Activated effector memory CD4-positive, alpha-beta T cell treated with Interleukin-2 at 50 U/mL for 16 hours (primary cell): ENCODE measurements at regions not wholly inside any gene's neighbourhood (a gene's known extent, or its start where the extent isn't known, plus 50 kb on each side); places are given as distances from the start of the nearest gene placed in this dataset.
"Not testable (repeated sequence)": the region's sequence is repeated elsewhere in the genome, so short reads cannot be mapped to it uniquely, and the experiment has no call there.

ENCODE experiments used
- DNase-seq: peaks from one replicate; pipeline ENCODE4 v3.0.0-alpha.2; 2020

DNA sequence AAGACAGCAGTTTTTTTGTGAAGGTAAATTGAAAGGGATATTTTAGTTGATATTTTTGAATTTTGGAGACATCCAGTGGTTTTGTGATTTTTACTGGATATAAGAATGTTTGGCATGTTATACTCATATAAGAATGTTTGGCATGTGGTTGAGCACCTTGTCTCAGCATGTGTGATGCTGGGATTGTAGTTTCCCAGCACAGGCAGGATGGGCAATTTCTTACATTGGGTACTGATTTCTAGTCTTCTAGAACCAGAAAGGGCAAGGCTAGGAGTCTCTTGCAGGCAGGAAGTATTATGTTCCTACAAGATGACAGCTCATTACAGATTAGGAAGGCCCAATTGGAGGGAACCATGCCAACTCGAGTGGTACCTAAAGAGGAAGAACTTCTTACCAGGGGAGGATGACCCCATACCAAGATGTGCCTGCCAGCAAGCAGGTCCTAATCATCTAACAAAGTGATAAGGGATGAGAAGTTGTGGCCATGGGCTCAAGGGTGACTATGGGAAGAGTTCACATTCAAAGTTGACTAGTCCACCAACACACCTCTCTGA, 377.8 kb downstream of the UTRN start:
- no peak for DNase-seq

DNA sequence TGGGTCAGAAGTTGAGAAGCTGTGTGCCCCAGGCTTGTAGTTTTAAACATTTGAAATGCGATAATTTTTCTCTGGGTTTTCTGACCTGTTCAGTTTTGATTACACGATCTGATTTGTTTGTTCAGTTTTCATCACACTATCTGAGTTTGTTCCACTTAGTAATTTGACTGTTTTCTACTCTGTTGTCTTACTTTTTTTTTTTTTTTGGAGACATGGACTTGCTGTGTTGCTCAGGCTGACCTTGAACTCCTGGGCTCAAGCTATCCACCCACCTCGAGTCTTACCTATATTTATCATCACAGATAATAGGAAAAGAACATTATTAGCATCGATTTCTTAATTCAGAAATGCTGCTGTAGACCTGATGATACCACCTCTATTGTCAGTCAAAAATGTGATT, 379.1 kb downstream of the UTRN start:
- no peak for DNase-seq

DNA sequence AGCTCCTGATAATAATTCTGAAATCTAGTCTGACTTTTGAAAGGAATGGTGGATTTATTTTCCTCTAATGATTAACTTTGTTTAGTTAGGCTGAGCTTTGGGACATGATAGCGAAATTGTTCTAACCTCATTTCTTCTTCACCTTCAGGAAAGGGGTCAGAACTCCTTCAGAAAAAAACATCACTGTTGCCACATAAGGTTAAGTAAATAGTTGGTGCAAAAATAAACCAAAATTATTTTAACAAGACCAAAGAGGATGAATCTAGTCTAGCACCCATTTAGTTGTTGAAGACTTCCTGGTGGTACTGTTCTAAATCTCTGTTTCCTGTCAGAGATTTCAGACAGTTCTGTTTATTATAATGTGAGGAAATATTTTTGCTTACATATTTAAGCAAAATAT, 379.8 kb downstream of the UTRN start:
- DNase-seq = no peak

DNA sequence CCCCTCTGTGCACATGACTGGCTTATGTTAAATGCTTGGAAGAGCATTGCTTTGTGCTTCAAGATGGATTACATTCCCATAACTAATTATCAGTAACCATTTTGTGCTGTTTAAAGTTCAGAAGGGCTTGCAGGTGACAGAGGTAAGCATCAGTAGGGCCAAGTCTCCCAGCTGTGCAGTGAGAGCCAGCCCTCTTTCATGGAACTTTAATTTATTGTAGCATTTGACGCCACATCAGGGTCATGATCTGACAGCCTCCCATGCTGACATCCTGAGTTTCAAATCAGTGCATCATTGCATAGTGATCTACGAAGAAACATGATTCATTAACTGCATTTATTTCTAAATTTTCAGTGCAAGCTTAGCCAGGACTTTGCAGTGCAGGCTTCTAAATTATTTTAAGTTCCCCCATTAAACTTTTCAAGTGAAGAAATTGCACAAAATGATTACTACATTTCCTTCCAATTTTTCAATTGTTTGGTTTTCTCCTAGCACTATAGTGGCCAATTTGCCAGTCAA, 380.9 kb downstream of the UTRN start:
- DNase-seq = no peak

DNA sequence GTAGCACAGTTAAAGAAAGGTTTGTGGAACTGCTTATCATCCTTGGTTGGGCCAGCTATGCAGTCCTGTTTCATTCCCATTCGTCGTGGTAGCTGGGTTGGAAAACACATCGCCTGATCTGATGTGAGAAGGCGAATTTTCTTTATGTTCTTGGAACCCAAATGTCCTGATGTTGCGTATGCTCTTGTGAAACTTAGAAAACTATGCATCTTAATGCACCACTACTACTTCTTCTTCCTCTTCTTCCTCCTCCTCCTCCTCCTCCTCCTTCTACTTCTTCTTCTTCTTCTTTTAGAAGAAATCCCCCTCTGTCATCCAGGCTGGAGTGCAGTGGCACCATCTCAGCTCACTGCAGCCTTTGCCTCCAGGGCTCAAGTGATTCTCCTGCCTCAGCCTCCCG, 381.6 kb downstream of the UTRN start:
- DNase-seq = no peak

DNA sequence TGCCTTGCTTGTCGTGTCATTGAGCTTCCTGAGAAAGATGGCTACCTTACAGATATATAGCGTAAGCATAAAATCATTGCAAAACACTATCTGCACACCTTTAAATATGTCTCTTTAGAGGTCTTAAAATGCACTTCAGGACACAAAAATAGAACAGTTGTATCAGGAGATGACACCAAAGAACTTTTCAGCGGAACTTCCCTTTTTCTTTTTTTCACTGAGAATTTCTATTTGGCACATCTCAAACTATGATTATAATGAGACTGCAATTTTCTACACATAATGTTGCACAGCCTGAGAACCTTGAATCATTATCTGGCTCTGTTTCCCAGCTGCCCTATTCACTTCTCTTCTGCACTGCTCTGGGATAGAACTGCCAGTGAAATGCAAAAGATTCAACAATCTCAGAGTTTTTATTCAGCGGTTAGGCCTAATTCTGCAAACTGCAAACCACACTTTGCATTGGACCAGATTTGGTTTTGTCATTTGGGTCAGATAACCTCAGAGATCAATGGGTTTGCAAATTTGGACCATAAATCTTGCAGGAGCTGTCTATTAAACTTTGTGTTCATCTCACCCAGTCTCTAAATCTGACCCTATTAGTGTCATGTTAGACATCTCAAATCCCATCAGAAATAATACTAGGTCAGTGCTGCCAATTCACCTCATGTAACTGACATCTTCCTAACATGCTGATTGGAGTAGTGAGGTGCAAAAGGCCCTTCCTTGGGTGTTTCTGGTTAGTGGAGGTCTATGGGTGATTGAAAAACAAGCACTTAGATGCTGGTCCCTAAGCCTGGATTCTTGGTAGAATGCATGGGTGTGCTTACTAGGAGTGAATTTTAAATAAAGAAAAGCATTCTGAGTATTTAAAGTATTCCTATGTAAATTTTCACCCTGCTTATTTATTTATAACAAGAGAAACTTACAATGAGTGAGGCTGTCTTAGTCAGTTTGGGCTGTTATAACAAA, 382.7 kb downstream of the UTRN start:
- DNase-seq = no peak

DNA sequence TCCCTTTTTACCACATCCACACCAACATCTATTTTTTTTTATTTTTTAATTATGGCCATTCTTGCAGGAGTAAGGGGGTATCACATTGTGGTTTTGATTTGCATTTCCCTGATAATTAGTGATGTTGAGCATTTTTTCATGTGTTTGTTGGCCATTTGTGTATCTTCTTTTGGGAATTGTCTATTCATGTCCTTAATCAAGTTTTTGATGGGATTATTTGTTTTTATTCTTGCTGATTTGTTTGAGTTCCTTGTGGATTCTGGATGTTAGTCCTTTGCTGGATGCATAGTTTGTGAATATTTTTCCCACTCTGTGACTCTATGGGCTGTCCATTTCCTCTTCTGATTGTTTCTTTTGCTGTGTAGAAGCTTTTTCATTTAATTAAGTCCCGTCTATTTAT, 385.1 kb downstream of the UTRN start:
- DNase-seq = not testable (repeated sequence)

DNA sequence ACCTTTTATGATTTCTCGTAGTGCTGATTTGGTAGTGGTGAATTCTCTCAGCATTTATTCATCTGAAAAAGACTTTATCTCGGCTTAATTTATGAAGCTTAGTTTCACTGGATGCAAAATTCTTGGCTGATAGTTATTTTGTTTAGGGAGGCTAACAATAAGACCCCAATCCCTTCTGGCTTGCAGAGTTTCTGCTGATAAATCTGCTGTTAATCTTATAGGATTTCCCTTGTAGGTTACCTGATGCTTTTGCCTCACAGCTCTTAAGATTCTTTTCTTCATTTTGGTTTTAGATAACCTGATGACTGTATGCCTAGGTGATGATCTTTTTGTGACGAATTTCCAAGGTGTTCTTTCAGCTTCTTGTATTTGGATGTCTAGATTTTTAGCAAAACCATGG, 388.7 kb downstream of the UTRN start:
- DNase-seq = no peak

DNA sequence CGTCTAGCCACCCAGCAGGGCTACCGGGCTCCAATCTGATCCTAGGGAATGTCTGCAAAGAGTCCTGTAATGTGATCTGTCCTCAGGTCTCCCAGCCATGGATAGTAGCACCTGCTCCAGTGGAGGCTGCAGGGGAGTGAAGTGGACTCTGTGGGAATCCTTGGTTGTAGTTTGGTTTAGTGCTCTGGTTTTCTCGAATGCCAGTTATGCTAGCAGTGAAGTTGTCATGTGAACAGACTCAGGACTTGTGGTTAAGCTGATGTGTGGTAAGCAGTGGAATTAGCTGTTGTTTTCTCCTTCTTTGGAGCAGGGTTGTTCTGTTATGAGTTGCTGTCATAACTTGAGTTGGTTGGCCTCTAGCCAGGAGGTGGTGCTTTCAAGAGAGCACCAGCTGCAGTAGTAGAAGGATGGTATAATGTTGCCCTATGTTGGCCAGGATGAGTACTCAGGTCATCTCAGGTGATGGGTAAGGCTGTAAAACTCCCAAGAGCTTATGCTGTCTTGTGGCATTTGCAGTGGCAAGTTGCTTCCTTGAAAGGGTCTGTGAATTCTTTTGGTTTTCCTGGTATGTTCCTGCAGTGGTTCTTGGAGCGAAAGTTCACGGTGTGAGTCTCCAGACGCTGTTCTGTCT, 390.2 kb downstream of the UTRN start:
- no peak for DNase-seq

DNA sequence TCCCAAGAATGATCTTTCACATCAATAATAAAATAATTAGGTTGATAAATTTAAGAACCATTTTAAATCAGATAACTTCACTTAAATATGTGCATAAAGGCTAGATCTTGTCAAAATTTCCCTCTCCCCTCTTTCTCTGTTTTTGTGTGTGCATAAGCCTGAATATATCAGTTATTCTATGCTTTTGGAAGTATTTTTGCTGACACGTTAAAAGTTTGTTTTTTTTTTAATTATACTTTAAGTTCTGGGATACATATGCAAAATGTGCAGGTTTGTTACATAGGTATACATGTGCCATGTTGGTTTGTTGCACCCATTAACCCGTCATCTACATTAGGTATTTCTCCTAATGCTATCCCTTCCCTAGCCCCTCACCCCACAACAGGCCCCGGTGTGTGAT, 391.2 kb downstream of the UTRN start:
- DNase-seq = not testable (repeated sequence)

DNA sequence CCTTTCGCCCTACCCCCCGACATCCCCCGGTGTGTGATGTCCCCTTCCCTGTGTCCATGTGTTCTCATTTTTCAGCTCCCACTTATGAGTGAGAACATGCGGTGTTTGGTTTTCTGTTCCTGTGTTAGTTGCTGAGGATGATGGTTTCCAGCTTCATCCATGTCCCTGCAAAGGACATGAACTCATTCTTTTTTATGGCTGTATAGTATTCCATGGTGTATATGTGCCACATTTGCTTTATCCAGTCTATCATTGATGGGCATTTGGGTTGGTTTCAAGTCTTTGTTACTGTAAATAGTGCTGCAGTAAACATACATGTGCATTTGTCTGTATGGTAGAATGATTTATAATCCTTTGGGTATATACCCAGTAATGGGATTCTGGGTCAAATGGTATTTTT, 392.1 kb downstream of the UTRN start:
- not testable (repeated sequence) for DNase-seq

DNA sequence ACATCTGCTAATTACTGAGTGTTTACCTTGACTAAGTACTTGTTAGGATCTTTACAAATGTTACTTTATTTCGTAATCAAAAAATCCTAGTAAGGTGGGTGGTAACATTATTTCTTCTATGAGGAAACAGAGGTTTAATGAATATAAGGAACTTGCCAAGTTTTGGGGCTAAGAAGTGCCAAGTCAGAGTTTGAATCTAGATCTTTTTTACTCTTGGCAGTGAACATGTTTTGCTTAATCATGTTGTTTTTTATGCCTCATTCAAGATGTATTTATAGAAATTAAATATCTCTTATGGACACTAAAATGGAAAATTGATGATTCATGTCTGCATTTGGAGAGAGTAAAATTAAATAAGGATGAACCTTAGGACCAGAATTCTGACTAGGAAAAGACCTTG, 393.7 kb downstream of the UTRN start:
- DNase-seq = no peak

DNA sequence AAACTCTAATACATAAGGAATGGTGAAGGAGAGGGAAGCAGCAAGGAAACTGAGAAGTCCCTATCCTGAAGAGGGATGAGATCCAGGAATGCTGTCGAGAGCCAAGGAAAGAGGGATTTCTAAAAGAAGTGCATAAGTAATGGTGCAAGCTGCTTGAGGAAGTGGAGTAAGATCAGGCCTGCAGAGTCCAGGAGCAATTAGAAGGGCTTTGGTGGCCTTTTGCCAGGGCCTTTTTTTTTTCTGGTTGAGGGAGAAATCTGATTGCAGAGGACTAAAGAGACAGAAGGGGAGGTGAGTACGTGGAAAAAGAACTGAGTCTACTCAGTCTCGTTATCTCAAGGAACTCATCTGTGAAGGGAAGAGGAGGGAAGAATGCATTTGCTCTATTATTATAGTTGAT, 396.2 kb downstream of the UTRN start:
- no peak for DNase-seq

DNA sequence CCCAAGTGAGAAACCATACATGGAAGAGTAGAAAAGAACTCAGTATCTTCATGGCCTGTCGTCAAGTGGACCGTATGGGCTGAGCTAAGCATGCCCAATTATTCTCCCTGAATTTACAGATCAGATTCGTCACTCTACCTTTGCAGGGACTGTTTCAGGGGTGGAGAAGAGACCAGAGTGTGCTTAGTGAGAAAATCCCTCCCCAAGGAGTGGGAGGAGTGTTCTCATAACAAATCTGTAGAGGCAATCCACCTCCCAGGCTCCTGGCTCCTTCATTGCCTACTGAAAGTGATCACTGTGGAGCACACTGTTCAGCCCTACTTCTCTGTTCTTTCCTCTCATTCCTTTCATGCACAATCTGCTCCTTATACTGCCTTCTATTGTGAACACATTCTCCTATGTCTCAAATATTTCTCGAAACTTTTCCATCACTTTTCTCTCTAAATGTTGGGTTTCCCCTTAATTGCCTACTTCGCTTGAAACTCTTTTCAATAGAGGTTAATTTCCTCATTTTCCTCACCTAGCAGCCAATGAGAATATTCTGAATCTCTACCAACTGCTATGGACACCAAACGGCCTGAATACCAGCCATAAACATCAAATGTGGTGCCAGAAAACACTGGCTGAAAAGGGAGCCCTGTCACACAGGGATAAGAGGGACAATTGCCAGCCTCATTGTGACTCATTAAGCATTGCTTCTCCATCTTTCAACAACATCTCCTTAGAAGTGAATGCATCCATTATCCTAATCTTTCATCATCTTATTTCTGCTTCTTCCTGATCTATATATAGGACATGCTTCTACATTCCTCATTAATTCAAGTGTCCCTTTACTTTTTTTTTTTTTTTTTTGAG, 398.3 kb downstream of the UTRN start:
- no peak for DNase-seq

DNA sequence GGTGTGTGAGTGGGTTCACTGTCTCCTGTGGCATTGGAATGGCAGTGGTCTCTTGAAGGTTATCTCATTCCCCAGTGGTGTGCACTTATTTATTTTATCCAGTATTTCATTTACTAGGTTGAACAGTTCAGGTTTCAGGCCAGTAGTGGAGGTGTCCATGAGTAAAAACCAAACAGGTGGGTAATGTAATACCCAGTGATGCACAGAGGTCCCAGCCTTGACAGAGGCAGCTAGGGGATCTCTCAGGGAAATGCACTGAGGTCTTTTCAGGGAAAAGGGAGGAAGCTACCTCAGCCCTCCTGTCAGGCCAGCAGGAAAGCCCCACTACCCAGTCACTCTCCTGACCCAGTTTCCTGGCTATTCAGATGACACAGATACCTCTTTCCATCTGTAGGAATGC, 403.6 kb downstream of the UTRN start:
- no peak for DNase-seq

DNA sequence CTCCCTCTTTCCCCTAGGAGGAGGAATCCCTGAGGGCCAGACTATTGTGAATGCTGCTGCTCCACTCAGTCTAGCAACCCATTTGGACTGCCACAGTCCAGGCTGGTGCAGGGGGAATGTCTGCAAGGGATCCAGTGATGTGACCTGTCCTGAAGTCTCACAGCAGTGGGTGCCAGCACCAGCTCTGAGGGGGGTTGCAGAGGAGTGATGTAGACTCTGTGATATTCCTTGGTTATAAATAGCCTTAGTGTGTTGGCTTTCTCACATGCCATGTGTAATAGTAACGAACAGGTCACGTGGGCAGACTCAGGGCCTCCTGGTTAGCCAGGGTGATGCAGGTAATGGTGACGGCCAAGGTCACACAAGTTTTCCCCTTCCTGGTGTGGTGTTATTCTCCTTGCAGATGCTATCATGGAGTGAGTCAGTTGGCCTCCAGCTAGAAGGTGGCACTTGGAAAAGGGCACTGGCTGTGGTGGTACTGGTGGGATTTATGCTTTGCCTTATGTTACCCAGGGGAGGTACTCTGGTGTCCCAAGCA, 404.4 kb downstream of the UTRN start:
- no peak for DNase-seq

DNA sequence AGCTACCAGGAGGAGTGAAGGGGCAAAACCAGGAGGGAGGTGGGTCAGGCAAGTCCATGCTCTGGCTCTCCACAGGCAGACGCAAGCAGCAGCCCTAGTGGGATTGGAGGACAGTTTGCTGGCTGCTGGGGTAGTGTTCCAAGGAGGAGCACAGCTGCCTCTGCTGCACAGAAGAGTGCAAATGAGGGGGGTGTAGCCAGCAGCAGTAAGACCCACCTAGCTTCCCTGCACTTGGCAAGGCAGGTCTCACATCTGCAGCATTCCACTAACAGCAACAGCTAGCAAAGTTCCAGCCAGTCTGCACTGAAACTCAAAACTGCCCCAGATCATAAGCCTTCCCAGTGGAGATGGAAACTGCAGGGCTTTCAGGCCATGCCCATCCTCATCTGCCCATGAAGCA, 405.0 kb downstream of the UTRN start:
- DNase-seq = no peak

DNA sequence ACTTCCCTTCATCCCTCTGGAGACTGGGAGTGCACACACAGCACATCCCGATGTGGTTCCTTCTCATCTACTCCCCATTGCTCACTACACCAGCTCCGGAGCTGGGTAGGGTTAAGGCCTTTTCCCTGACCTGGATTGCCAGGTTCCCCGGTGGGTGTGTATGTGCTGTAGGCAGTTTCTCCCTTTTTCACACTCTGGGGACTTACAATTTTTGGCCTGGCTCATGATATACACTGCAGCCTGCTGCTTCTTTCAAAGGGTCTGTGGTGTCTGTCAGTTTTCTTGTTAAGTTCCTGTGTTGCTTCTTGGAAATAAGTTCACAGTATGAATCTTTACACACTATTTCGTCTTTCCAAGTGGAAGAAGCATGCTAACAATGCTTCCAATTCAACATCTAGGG, 405.5 kb downstream of the UTRN start:
- DNase-seq = no peak

DNA sequence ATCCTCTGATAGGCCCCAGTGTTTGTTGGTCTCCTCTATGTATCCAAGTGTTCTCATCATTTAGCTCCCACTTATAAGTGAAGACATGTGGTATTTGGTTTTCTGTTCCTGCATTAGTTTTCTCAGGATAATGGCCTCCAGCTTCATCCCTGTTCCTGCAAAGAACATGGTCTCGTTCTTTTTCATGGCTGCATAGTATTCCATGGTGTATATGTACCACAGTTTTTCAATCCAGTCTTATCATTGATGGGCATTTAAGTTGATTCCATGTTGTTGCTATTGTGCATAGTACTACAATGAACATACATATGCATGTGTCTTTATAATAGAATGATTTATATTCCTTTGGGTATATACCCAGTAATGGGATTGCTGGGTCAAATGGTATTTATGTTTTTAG, 406.9 kb downstream of the UTRN start:
- DNase-seq = not testable (repeated sequence)

DNA sequence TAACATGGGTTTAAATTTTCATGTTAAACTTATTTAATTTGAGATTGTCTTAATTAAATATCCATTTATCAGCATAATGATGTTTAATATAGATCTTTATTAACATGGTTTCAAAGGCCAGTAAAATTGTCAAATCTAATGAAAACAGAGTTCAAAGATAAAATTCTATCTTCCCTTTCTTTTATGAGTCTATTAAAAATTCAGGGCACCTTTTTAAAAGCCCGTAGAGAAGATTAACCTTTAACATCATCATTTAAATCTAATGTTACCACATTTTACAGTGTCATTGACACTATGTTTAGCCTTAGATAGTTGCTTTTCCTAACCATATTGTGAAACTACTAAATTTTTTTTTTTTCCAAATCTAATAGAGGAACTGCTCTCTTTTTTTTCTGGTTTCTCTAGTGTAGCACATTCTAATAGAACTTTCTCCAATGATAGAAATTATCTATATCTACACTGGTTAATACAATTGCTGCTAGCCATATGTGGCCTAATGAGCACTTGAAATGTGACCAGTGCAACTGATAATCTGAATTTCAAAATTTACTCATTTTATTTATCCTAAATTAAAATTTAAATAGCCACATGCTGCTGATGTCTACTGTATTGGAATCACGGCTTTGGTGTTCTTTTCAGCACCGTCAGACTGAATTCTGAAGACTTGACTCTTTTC, 410.9 kb downstream of the UTRN start:
- no peak for DNase-seq

DNA sequence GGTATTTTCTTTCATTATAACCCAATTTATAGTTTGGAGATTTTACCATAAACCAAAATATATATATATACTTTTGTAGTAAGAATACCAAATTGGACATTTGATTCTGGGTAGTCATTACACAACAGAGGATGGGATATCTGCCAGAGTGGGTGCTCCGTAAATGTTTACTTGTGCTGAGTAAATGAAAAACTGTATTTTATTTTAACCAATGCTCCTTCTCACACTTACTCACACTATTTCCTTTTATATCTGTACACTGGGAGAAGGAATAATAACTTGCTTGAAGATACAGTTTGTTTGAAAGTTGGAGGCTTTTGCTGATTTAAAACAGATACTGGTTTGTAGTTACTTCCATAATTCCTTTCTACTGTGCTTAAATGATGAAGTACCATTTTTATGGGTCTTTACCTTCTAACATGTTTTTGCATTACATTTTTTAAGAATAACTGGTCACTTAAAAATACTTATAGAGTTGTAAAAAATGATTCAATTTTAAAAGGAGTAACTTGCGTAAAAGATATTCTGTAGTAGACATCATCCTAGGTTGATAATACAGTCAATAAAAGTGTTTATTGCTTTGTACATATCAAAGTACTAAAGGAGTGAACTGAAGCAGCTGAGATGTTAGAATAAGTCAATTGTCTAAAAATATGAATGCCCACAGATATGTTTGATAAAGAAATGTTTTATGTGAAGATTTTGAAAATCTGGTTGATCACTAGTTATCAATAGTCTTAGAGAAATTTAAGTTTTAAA, 411.7 kb downstream of the UTRN start:
- DNase-seq = no peak
